Right kidney (tissue), 1 donor: ENCODE measurements at regions not wholly inside any gene's neighbourhood (a gene's known extent, or its start where the extent isn't known, plus 50 kb on each side); places are given as distances from the start of the nearest gene placed in this dataset.

Experiments
- DNase-seq: peaks from one replicate; pipeline ENCODE4 v3.0.0-alpha.2; 2016

- DNase-seq, result no peak
Measured at GRCh38 chr20:52252664-52253063, 61.1 kb upstream of the ZFP64 start.

GRCh38 chr20:52251827-52252226, 60.2 kb upstream of the ZFP64 start:
- no peak for DNase-seq

- no peak for DNase-seq
Measured at GRCh38 chr20:52251136-52251700, 59.6 kb upstream of the ZFP64 start.

GRCh38 chr20:52247548-52247947, 56.0 kb upstream of the ZFP64 start:
- DNase-seq, result no peak

- no peak for DNase-seq
Measured at GRCh38 chr20:52246366-52246765, 54.8 kb upstream of the ZFP64 start.

- DNase-seq, result no peak
Measured at GRCh38 chr20:52244702-52245101, 53.1 kb upstream of the ZFP64 start.

GRCh38 chr20:52242237-52243230, 51.0 kb upstream of the ZFP64 start:
- no peak for DNase-seq
